NCI-H187 (cell line): ENCODE measurements at regions not wholly inside any gene's neighbourhood (a gene's known extent, or its start where the extent isn't known, plus 50 kb on each side); places are given as distances from the start of the nearest gene placed in this dataset.

Experiments used
- DNase-seq, 2 experiments: peaks; one replicate each; lab custom pipeline; 2025; lab: John Stamatoyannopoulos, UW

DNA sequence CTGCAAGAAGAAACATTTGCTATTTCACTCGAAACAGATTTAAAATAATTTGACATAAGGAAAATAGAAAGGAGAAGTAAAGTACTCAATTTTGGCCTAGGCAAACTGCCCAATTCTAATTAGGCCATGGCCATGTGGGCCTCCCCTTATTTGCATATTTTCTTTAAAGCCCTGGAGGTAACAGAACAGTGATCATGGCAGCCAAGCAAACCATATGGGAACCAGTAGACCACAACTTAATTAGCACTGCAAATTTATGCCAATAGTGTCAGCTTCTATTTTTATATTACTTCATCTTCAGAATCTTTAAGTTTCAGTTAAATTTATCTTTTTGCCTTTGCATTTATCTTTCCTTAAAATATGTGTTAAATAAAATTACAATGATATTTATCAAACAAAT is 63.3 kb upstream of the THSD7A start:
- no peak for DNase-seq

- DNase-seq: no peak
These were observed 64.7 kb upstream of the THSD7A start for GRCh38 chr7:11896663-11897062.

DNA sequence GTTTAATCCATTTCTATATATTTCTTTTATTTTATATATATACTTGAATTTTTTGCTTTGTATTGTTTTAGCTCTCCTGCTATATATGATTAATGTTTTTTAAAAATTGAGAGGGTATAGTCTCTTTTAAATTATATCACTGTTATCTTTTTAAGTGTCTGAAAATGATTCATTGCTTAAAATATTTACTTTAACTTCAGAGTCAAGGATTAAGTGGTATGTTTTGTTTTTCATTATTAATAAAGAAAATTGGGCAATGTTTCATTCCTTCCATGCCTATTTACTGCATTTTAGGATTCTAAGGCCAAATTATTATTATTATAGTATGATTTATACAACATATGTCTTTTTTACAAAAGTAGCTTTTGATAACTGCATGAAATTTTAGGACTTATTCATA is 67.2 kb upstream of the THSD7A start:
- no peak for DNase-seq

- no peak for DNase-seq
These were observed 78.3 kb upstream of the THSD7A start for GRCh38 chr7:11910253-11910652.

- no peak for DNase-seq
These were observed 79.9 kb upstream of the THSD7A start for GRCh38 chr7:11911900-11912299.

- DNase-seq: no peak
These were observed 82.6 kb upstream of the THSD7A start for GRCh38 chr7:11914645-11915044.

GRCh38 chr7:11923376-11923930 is 91.5 kb upstream of the THSD7A start:
- DNase-seq: no peak

DNA sequence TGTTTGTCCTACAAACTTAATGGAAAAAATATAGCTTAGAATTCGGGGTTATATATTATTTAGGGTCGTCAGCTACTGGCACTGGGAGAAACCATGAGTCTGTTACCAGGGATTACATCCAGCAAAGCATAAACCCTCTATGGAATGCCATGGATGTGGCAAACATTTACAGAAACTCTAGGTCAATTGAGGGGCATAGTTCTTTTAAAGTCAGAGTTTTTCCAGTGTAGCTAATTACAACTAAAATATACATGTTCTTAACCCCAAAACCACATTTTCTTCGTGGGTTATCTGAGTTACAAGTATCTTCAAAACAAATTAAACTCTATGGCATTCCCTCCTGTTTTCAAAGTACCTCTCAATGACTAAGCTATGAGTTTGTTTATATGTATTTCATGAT is 99.3 kb upstream of the THSD7A start:
- DNase-seq: no peak

DNA sequence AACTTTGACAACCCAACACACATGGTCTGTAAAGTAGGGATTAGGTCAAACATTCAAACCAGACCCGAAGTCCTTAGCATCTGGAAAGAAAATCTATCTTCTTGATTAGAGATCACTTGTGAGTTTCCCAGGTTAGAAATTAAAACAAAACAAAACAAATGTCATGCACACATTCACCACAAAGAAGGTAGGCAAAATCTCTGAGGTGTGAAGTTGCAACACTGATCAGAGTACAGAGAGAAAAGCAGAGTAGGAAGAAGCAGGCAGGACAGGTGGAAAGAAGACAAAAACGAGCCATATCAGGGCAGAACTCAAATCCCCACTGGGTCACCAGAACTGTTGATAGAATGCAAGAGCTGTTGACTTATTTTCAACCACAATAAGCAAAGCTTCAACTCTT is 102.8 kb upstream of the THSD7A start:
- no peak for DNase-seq

DNA sequence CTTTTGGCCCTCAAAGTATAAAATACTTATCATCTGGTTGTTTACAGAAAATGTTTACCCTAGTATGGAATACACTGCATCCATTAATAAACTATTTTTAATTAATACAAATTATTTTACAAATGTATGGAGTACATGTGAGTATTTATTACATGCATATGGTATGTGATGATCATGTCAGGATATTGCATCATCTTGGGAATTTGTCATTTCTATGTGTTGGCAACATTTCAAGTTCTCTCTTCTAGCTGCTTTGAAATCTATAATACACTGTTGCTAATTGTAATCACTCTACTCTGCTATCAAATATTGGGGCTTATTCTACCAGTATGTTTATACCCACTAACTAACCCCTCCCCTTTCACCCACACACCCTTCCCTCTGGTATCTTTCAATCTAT is 103.9 kb upstream of the THSD7A start:
- DNase-seq: no peak

- no peak for DNase-seq
These were observed 114.8 kb upstream of the THSD7A start for GRCh38 chr7:11946794-11947193.

DNA sequence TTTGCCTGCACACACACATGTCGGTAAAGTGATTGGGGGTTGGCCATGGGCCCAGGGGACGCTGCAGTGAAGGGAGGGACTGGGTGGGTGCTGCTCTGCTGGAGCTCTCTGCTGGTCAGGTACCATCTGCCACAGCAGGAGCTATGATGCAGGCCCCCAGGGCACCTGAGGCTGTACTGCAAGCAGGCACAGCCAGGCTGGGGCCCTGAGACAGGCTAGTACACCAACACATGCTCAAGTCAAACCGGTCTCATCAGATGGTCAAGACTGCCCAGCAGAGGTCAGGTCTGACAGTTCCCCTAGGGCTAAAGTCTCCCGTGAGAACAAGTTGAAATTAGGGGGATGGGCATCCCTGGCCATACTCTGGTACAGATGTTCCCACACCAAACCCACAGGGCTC is 118.3 kb upstream of the THSD7A start:
- no peak for DNase-seq

- no peak for DNase-seq
These were observed 118.9 kb upstream of the THSD7A start for GRCh38 chr7:11950942-11951341.

- no peak for DNase-seq
These were observed 119.9 kb upstream of the THSD7A start for GRCh38 chr7:11951909-11952308.

DNA sequence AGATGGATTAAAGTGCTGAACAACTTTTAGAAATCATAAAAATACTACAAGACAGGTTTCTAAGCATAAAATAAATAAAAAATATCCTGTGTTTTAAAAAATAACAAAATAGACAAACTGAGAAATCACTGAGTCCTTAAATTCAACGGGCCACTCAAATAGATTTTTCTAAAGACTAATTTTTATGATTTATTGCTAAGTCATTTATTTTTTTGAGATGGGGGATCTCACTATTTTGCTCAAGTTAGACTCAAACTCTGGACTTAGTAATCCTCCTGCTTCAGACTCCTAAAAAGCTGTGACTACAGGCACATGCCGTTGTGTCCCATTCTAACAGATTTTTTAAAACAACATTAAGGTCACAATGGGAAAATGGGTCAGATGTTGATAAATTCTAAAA is 121.0 kb upstream of the THSD7A start:
- DNase-seq: no peak

- no peak for DNase-seq
These were observed 125.0 kb upstream of the THSD7A start for GRCh38 chr7:11956991-11957390.

- no peak for DNase-seq
These were observed 126.0 kb upstream of the THSD7A start for GRCh38 chr7:11957956-11958355.

- DNase-seq: no peak
These were observed 127.1 kb upstream of the THSD7A start for GRCh38 chr7:11959121-11959520.

- no peak for DNase-seq
These were observed 128.6 kb upstream of the THSD7A start for GRCh38 chr7:11960621-11961020.

- DNase-seq: no peak
These were observed 137.6 kb upstream of the THSD7A start for GRCh38 chr7:11969643-11970042.

DNA sequence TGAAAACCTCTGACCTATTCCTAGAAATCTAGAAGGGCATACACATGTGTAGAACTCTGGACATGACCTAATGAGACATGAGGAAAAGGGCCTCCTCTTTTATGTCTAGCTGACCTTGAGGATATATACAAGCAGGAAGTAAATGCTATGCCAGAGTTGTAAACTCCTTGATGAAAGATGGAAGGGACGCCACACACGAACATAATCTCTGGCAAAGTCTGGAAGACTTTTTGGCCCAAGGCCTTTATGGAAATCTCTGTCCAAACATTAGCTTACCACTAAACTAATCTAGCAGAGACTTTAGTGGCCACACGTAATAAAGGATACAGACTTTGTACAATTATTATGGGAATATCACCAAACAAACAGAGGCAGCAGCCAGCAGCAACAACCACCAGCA is 138.1 kb upstream of the THSD7A start:
- no peak for DNase-seq

DNA sequence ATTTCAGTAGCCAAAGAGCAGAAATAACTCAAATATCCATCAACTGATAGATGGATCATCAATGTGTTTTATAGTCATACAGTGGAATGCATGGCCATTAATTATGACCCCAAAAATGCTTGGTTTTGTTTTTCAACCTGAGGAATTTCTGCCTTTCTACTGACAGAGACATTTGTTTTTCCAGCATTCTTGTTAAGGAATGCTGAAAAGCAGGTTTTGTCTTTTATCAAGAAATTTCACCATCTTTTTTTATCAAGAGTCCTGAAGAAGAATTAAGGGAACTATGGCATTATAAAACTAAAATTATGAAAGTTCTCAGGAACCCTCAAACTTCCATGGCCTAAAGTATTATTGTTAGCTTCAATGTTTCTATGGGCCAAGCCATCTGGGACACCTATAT is 153.4 kb upstream of the THSD7A start:
- DNase-seq: no peak

DNA sequence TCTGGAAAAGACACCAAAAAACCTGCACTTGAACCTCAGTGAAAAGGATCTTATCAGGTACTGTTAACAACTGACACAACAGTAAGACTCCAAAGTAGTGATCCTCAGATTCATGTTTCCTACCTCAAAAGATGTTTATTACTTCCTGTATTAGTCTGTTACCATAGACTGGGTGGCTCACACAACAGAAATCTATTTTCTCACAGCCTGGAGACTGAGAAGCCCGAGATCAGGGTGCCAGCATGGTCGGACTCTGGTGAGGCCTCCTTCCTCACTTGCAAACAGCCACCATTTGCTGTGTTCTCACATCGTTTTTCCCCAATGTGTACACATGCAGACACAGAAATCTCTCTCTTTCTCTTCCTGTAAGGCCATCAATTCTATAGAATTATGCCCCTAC is 154.0 kb upstream of the THSD7A start:
- DNase-seq: no peak

- no peak for DNase-seq
These were observed 156.2 kb upstream of the THSD7A start for GRCh38 chr7:11988186-11988585.

DNA sequence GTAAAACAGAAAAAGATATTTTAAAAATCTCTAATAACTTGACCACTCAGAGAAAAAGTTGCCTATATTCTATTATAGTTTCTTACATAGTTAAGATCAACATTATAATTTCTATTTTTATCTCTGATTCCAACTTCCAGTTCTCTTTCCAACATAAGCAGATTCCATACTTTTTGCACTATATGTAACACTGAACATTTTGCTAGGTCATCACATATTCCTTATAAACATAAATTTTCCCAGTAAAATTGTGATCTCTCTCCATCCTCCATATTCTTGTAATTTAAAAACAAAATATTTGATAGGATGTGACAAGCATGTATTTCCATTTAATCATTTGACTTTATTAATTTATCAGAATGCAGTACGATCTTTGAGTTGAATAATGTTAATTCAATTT is 170.4 kb upstream of the THSD7A start:
- DNase-seq: no peak
